PC-9 (cell line): ENCODE measurements at regions not wholly inside any gene's neighbourhood (a gene's known extent, or its start where the extent isn't known, plus 50 kb on each side); places are given as distances from the start of the nearest gene placed in this dataset.

Source experiments
- EZH2 ChIP-seq: fragments of 200-600 bp; sonication (generic); IDR thresholded peaks from 2 replicates; pipeline ENCODE4 v1.8.0; 2017; ENCODE audit warnings: antibody characterized with exemption, low read depth
- TF ChIP-seq, protein P1 (sequence below): fragments of 200-600 bp; sonication (generic); conservative IDR thresholded peaks from 2 replicates; pipeline ENCODE4 v1.6.1; 2017; ENCODE audit warnings: mixed run types, antibody characterized with exemption, mild to moderate bottlenecking, moderate library complexity

DNA sequence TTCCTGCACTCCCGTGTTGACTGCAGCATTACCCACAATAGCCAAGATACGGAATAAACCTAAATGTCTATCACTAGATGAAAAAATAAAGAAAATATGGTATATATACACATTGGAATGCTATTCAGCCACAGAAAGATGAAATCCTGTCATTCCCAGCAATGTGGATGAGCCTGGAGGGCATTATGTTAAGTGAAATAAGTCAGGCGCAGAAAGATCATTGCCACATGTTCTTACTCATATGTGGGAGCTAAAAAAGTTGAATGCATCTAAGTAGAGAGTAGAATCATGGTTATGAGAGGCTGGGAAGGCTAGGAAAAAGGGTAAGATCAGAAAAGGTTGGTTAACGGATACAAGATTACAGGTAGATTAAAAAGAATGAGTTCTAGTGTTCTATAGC, 219.1 kb upstream of the MKI67 start:
- TF ChIP-seq, protein P1, sequence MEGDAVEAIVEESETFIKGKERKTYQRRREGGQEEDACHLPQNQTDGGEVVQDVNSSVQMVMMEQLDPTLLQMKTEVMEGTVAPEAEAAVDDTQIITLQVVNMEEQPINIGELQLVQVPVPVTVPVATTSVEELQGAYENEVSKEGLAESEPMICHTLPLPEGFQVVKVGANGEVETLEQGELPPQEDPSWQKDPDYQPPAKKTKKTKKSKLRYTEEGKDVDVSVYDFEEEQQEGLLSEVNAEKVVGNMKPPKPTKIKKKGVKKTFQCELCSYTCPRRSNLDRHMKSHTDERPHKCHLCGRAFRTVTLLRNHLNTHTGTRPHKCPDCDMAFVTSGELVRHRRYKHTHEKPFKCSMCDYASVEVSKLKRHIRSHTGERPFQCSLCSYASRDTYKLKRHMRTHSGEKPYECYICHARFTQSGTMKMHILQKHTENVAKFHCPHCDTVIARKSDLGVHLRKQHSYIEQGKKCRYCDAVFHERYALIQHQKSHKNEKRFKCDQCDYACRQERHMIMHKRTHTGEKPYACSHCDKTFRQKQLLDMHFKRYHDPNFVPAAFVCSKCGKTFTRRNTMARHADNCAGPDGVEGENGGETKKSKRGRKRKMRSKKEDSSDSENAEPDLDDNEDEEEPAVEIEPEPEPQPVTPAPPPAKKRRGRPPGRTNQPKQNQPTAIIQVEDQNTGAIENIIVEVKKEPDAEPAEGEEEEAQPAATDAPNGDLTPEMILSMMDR: no peak
- TF ChIP-seq EZH2: no peak
